HCT116 (cell line): ENCODE measurements at regions not wholly inside any gene's neighbourhood (a gene's known extent, or its start where the extent isn't known, plus 50 kb on each side); places are given as distances from the start of the nearest gene placed in this dataset.

Experiments used
- ATAC-seq: fragments of 200-7000 bp; cut with Tn5 transposase; 2 replicates; pipeline ENCODE4 v1.9.1; 2020; ENCODE audit warnings: mild to moderate bottlenecking, moderate library complexity
- BruUV-seq: library from RNA; stranded (reverse); fragments of 400-500 nt; replicated peaks from 2 replicates; lab custom pipeline; 2021; lab: Mats Ljungman, UMichigan
- CTCF ChIA-PET: fragments of 300-600 bp; sonication (Branson Sonifier 250); formaldehyde crosslinking; loops from one replicate; lab custom pipeline; 2021; ENCODE audit warnings: antibody characterized with exemption; lab: Charles Lee
- POLR2A ChIA-PET: fragments of 300-600, 350-600 bp; sonication (Branson Sonifier 250); formaldehyde crosslinking; loops from one replicate; lab custom pipeline; 2021; ENCODE audit warnings: antibody characterized with exemption; lab: Charles Lee
- RAD21 ChIA-PET, 2 experiments: fragments of 300-600 bp; sonication (Branson Sonifier 250); formaldehyde crosslinking; loops; one replicate each; lab custom pipeline; 2023; ENCODE audit warnings: low total read pairs in 2 of 2; ENCODE audit not compliant: uncharacterized antibody in 2 of 2, unreplicated experiment in 2 of 2, low non-redundant PET in 1 of 2; lab: Charles Lee
- DNase-seq: peaks from one replicate; pipeline ENCODE4 v3.0.0-alpha.2; 2010; ENCODE audit warnings: low read depth, low spot score
- H2AFZ ChIP-seq: fragments of 200-600 bp; shearing (Covaris generic), sonication (generic); 2 replicates; pipeline ENCODE4 v1.6.1; 2017; ENCODE audit warnings: low read depth, mixed run types, mixed read lengths, antibody characterized with exemption, low read length; ENCODE audit not compliant: poor library complexity, severe bottlenecking
- H3K27ac ChIP-seq: 2 replicates; pipeline ENCODE4 v1.5.1; 2012; ENCODE audit warnings: low read depth, low read length
- H3K27me3 ChIP-seq: fragments of 200-600 bp; sonication (generic); 2 replicates; pipeline ENCODE4 v1.6.1; 2016; ENCODE audit warnings: mixed run types, low read length, mixed read lengths; ENCODE audit not compliant: insufficient read depth
- H3K36me3 ChIP-seq, 2 experiments: fragments of 200-500 bp in 1 of 2; fragments of 200-600 bp in 1 of 2; sonication (Bioruptor generic) in 1 of 2; sonication (generic) in 1 of 2; 2 replicates each; pipeline versions ENCODE4 v1.5.1 to v1.6.1; 2014 to 2016; ENCODE audit warnings: low read length in 2 of 2, inconsistent platforms in 1 of 2, mixed read lengths in 1 of 2, mixed run types in 1 of 2; ENCODE audit not compliant: insufficient read depth in 2 of 2, control insufficient read depth in 1 of 2
- H3K4me1 ChIP-seq, 2 experiments: fragments of 200-600 bp in 1 of 2; sonication (generic) in 1 of 2; 2 replicates each; pipeline versions ENCODE4 v1.5.1 to v1.6.1; 2012 to 2017; ENCODE audit warnings: low read length in 2 of 2, inconsistent platforms in 1 of 2, mild to moderate bottlenecking in 1 of 2, mixed read lengths in 1 of 2, mixed run types in 1 of 2, moderate library complexity in 1 of 2; ENCODE audit not compliant: insufficient read depth in 2 of 2, control insufficient read depth in 1 of 2
- H3K4me2 ChIP-seq: fragments of 200-600 bp; sonication (generic); 2 replicates; pipeline ENCODE4 v1.6.1; 2017; ENCODE audit warnings: mixed run types, low read length, mixed read lengths
- H3K4me3 ChIP-seq, 2 experiments: fragments of 200-600 bp in 1 of 2; sonication (generic) in 1 of 2; replicated peaks in 1 of 2; 2 replicates each; pipeline ENCODE4 v1.5.1; 2011 to 2016; ENCODE audit warnings: low read length in 2 of 2, control low read depth in 1 of 2, low read depth in 1 of 2, mild to moderate bottlenecking in 1 of 2, mixed read lengths in 1 of 2, mixed run types in 1 of 2
- H3K79me2 ChIP-seq: fragments of 200-600 bp; sonication (generic); 2 replicates; pipeline ENCODE4 v1.6.1; 2017; ENCODE audit warnings: mild to moderate bottlenecking, mixed run types, low read length, moderate library complexity, mixed read lengths; ENCODE audit not compliant: insufficient read depth
- H3K9ac ChIP-seq: fragments of 200-600 bp; sonication (generic); 2 replicates; pipeline ENCODE4 v1.6.1; 2016; ENCODE audit warnings: low read length, mixed read lengths
- H3K9me2 ChIP-seq: fragments of 200-600 bp; sonication (generic), shearing (Covaris generic); 2 replicates; pipeline ENCODE4 v1.6.1; 2017; ENCODE audit warnings: mixed run types, mild to moderate bottlenecking, moderate library complexity; ENCODE audit not compliant: insufficient read depth
- H3K9me3 ChIP-seq, 2 experiments: fragments of 200-500 bp in 1 of 2; fragments of 200-600 bp in 1 of 2; sonication (Bioruptor generic) in 1 of 2; sonication (generic) in 1 of 2; 2 replicates each; pipeline ENCODE4 v1.6.1; 2014 to 2017; ENCODE audit warnings: low read length in 2 of 2, mixed read lengths in 2 of 2, inconsistent platforms in 1 of 2, low read depth in 1 of 2, mild to moderate bottlenecking in 1 of 2, mixed run types in 1 of 2, moderate library complexity in 1 of 2; ENCODE audit not compliant: control insufficient read depth in 1 of 2, insufficient read depth in 1 of 2
- H4K20me1 ChIP-seq: fragments of 200-600 bp; sonication (generic), shearing (Covaris generic); 2 replicates; pipeline ENCODE4 v1.6.1; 2017; ENCODE audit warnings: mixed run types, mild to moderate bottlenecking, moderate library complexity; ENCODE audit not compliant: insufficient read depth
- EGR1 ChIP-seq: IDR thresholded peaks from 2 replicates; pipeline ENCODE4 v1.6.1; 2012; ENCODE audit warnings: low read depth
- JUND ChIP-seq: IDR thresholded peaks from 2 replicates; pipeline ENCODE4 v1.6.1; 2012
- RAD21 ChIP-seq: IDR thresholded peaks from 2 replicates; pipeline ENCODE4 v1.6.1; 2012; ENCODE audit warnings: low read depth, mild to moderate bottlenecking
- SP1 ChIP-seq: IDR thresholded peaks from 2 replicates; pipeline ENCODE4 v1.6.1; 2012; ENCODE audit warnings: low read depth
- SRF ChIP-seq: IDR thresholded peaks from 2 replicates; pipeline ENCODE4 v1.6.1; 2012; ENCODE audit warnings: low read depth
- TCF7L2 ChIP-seq: IDR thresholded peaks from 2 replicates; pipeline ENCODE4 v1.7.0; 2011; ENCODE audit warnings: borderline replicate concordance, inconsistent platforms; ENCODE audit not compliant: insufficient read depth, insufficient read length; ENCODE audit errors: extremely low read depth
- YY1 ChIP-seq: IDR thresholded peaks from 2 replicates; pipeline ENCODE4 v1.6.1; 2011; ENCODE audit warnings: low read length, low read depth, moderate library complexity, mild to moderate bottlenecking; ENCODE audit not compliant: insufficient replicate concordance; ENCODE audit errors: extremely low read depth
- intact Hi-C: fragments of 100-400 bp; cut with micrococcal nuclease; formaldehyde crosslinking; loops from 2 replicates; pipeline ENCODE4 v1.10.0; 2022
- TF ChIP-seq, protein P1 (sequence below): IDR thresholded peaks from 2 replicates; pipeline ENCODE4 v1.6.1; 2012
- TF ChIP-seq, protein P2 (sequence below): IDR thresholded peaks from 2 replicates; pipeline ENCODE4 v1.6.1; 2012; ENCODE audit warnings: low read depth
- TF ChIP-seq, protein P3 (sequence below), 3 experiments: fragments of 200-600 bp in 1 of 3; sonication (generic) in 1 of 3; IDR thresholded peaks in 2 of 3; conservative IDR thresholded peaks in 1 of 3; 2 replicates each; pipeline ENCODE4 v1.5.1; 2012 to 2017; ENCODE audit warnings: low read depth in 2 of 3, low read length in 2 of 3, antibody characterized with exemption in 1 of 3, borderline replicate concordance in 1 of 3, control low read depth in 1 of 3, mild to moderate bottlenecking in 1 of 3, mixed read lengths in 1 of 3, mixed run types in 1 of 3, moderate library complexity in 1 of 3; ENCODE audit not compliant: insufficient read depth in 1 of 3

DNA sequence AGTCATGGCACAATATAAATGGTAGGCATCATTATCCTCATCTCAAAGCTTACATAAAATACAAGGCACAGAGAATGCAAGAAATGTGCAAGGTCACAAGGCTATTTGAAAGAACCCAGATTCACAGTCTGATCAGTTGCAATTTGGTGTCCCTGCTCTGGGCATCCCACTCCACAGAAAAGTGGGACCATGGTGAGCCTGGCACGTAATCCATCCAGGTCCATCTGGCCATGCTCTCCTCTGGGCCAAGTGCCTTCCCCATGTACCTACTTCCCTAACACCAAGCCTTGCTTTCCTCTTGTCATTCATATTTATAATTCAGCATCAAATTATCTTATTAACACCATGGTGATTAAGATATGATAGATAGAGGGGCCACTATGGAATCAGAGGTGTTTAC is 390.0 kb downstream of the CDH11 start:
- intact Hi-C loops, result no loop called here
- H3K27me3 ChIP-seq, result no peaks in the 10 kb centered on the region
- H3K4me3 ChIP-seq, result no peak overlapping the region
- BruUV-seq, result no TSS peak
- H3K9me2 ChIP-seq, result no peaks in the 10 kb centered on the region
- H2AFZ ChIP-seq, result no peak overlapping the region
- H3K27ac ChIP-seq, result no peak overlapping the region
- ATAC-seq, result no peak
- no peak overlapping the region for H3K9ac ChIP-seq
- TF ChIP-seq RAD21, result no peak
- no peak for TF ChIP-seq JUND
- no peak for TF ChIP-seq YY1
- no peak for TF ChIP-seq TCF7L2
- TF ChIP-seq SP1, result no peak
- TF ChIP-seq, protein P1, sequence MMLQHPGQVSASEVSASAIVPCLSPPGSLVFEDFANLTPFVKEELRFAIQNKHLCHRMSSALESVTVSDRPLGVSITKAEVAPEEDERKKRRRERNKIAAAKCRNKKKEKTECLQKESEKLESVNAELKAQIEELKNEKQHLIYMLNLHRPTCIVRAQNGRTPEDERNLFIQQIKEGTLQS, result no peak
- TF ChIP-seq, protein P2, sequence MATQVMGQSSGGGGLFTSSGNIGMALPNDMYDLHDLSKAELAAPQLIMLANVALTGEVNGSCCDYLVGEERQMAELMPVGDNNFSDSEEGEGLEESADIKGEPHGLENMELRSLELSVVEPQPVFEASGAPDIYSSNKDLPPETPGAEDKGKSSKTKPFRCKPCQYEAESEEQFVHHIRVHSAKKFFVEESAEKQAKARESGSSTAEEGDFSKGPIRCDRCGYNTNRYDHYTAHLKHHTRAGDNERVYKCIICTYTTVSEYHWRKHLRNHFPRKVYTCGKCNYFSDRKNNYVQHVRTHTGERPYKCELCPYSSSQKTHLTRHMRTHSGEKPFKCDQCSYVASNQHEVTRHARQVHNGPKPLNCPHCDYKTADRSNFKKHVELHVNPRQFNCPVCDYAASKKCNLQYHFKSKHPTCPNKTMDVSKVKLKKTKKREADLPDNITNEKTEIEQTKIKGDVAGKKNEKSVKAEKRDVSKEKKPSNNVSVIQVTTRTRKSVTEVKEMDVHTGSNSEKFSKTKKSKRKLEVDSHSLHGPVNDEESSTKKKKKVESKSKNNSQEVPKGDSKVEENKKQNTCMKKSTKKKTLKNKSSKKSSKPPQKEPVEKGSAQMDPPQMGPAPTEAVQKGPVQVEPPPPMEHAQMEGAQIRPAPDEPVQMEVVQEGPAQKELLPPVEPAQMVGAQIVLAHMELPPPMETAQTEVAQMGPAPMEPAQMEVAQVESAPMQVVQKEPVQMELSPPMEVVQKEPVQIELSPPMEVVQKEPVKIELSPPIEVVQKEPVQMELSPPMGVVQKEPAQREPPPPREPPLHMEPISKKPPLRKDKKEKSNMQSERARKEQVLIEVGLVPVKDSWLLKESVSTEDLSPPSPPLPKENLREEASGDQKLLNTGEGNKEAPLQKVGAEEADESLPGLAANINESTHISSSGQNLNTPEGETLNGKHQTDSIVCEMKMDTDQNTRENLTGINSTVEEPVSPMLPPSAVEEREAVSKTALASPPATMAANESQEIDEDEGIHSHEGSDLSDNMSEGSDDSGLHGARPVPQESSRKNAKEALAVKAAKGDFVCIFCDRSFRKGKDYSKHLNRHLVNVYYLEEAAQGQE, result no peak
- TF ChIP-seq, protein P3, sequence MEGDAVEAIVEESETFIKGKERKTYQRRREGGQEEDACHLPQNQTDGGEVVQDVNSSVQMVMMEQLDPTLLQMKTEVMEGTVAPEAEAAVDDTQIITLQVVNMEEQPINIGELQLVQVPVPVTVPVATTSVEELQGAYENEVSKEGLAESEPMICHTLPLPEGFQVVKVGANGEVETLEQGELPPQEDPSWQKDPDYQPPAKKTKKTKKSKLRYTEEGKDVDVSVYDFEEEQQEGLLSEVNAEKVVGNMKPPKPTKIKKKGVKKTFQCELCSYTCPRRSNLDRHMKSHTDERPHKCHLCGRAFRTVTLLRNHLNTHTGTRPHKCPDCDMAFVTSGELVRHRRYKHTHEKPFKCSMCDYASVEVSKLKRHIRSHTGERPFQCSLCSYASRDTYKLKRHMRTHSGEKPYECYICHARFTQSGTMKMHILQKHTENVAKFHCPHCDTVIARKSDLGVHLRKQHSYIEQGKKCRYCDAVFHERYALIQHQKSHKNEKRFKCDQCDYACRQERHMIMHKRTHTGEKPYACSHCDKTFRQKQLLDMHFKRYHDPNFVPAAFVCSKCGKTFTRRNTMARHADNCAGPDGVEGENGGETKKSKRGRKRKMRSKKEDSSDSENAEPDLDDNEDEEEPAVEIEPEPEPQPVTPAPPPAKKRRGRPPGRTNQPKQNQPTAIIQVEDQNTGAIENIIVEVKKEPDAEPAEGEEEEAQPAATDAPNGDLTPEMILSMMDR (IDR thresholded peaks at IDR 0.05 in 2 of 3, conservative IDR thresholded peaks at IDR 0.05 in 1 of 3; ENCODE audit: borderline replicate concordance in 1 of 3, insufficient read depth in 1 of 3, low read depth in 2 of 3, low read length in 2 of 3), result no peak
- no peak for TF ChIP-seq EGR1
- no peak for TF ChIP-seq SRF
- H4K20me1 ChIP-seq, result no peaks in the 10 kb centered on the region
- no peak overlapping the region for H3K4me2 ChIP-seq
- ChIA-PET POLR2A (no interaction called here), CTCF (no interaction called here), RAD21 (no interaction called here)
- no peaks in the 10 kb centered on the region for H3K36me3 ChIP-seq
- no peak for DNase-seq
- no peaks in the 10 kb centered on the region for H3K4me1 ChIP-seq
- peaks cover 12 to 21% of the 10 kb centered on the region in 2 experiments; a peak in 2 of 4 replicates for H3K9me3 ChIP-seq
- H3K79me2 ChIP-seq, result no peaks in the 10 kb centered on the region
